ENCODE measurements at regions not wholly inside any gene's neighbourhood (a gene's known extent, or its start where the extent isn't known, plus 50 kb on each side); places are given as distances from the start of the nearest gene placed in this dataset.

GRCh38 chr1:203422116-203422515 lies 53.5 kb upstream of the PRELP start:
- DNase-seq (ENCODE audit: low spot score) (no peak), FAIRE-seq (no peak), ATAC-seq (no peak)
- Histone ChIP-seq H3K36me3 (replicated peaks in 1 of 2; ENCODE audit: control insufficient read depth in 1 of 2, insufficient read depth in 2 of 2, low read length in 2 of 2) (no peaks in the 10 kb centered on the region), H3K4me2 (ENCODE audit: low read depth, low read length) (no peak overlapping the region), H3K9ac (ENCODE audit: insufficient read depth, low read depth, low read length) (no peak overlapping the region), H3K9me3 (ENCODE audit: low read length) (no peaks in the 10 kb centered on the region), H3K4me3 (replicated peaks in 1 of 3; ENCODE audit: insufficient read depth in 1 of 3, low read depth in 2 of 3, low read length in 3 of 3) (no peak overlapping the region), H3K27ac (ENCODE audit: extremely low read length, insufficient read depth, low read length) (no peak overlapping the region), H3K27me3 (ENCODE audit: control insufficient read depth in 1 of 2, insufficient read depth in 2 of 2, low read length in 2 of 2) (no peaks in the 10 kb centered on the region), H3K4me1 (ENCODE audit: insufficient read depth, low read length) (peaks cover 24% of the 10 kb centered on the region), H3K79me2 (ENCODE audit: insufficient read depth, low read length) (no peaks in the 10 kb centered on the region), H2AFZ (ENCODE audit: low read length) (no peak overlapping the region), H4K20me1 (ENCODE audit: insufficient read depth, low read length) (no peaks in the 10 kb centered on the region)
- WGBS (ENCODE audit: low lambda C conversion rate) = 41% methylated on average over 6 of the region's 6 CpGs
- TF ChIP-seq SIX1 (CRISPR knock-in tag; IDR thresholded peaks at IDR 0.05; ENCODE audit: borderline replicate concordance) (no peak), TGIF2 (CRISPR knock-in tag; IDR thresholded peaks at IDR 0.05) (no peak), U2AF2 (IDR thresholded peaks at IDR 0.05; ENCODE audit: low read depth, low read length) (no peak), ZBTB7B (CRISPR knock-in tag; IDR thresholded peaks at IDR 0.05) (no peak)
- TF ChIP-seq, protein P1, sequence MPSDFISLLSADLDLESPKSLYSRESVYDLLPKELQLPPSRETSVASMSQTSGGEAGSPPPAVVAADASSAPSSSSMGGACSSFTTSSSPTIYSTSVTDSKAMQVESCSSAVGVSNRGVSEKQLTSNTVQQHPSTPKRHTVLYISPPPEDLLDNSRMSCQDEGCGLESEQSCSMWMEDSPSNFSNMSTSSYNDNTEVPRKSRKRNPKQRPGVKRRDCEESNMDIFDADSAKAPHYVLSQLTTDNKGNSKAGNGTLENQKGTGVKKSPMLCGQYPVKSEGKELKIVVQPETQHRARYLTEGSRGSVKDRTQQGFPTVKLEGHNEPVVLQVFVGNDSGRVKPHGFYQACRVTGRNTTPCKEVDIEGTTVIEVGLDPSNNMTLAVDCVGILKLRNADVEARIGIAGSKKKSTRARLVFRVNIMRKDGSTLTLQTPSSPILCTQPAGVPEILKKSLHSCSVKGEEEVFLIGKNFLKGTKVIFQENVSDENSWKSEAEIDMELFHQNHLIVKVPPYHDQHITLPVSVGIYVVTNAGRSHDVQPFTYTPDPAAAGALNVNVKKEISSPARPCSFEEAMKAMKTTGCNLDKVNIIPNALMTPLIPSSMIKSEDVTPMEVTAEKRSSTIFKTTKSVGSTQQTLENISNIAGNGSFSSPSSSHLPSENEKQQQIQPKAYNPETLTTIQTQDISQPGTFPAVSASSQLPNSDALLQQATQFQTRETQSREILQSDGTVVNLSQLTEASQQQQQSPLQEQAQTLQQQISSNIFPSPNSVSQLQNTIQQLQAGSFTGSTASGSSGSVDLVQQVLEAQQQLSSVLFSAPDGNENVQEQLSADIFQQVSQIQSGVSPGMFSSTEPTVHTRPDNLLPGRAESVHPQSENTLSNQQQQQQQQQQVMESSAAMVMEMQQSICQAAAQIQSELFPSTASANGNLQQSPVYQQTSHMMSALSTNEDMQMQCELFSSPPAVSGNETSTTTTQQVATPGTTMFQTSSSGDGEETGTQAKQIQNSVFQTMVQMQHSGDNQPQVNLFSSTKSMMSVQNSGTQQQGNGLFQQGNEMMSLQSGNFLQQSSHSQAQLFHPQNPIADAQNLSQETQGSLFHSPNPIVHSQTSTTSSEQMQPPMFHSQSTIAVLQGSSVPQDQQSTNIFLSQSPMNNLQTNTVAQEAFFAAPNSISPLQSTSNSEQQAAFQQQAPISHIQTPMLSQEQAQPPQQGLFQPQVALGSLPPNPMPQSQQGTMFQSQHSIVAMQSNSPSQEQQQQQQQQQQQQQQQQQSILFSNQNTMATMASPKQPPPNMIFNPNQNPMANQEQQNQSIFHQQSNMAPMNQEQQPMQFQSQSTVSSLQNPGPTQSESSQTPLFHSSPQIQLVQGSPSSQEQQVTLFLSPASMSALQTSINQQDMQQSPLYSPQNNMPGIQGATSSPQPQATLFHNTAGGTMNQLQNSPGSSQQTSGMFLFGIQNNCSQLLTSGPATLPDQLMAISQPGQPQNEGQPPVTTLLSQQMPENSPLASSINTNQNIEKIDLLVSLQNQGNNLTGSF (CRISPR knock-in tag; IDR thresholded peaks at IDR 0.05) = no peak
- ChIA-PET CTCF (ENCODE audit: low intra/inter-chr PET ratio, low total read pairs) (no interaction called here), POLR2A (no interaction called here)
- intact Hi-C loops (cut with micrococcal nuclease; ENCODE audit: unreplicated experiment) = no loop called here
- in situ Hi-C loops (cut with HindIII; ENCODE audit: extremely low pct_ligation_motif_present, low pct_unique_long_range_greater_than_20kb) = no loop called here
- no TSS peak for BruUV-seq (replicated peaks)
